ENCODE measurements at regions not wholly inside any gene's neighbourhood (a gene's known extent, or its start where the extent isn't known, plus 50 kb on each side); places are given as distances from the start of the nearest gene placed in this dataset.

DNA sequence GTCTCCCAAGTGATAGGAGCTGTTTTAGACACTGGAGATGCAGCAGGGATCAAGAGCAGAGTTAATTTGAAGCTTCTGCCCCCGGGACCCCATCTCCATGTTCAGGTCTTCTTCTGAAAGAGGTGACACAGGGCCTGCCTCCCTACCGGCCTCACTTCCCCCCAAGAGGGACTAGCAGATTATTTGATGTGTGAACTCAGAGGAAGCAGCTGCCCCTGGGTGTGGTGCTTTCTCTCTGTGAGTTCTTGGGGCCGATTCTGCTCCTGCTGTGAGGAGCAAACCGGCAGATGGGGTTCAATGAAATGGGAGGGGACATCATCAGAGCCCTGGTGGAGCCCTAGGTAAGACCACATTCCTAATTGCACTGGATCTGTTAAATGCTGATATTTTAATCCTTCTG lies 193.4 kb downstream of the FBXO15 start:
- TF ChIP-seq POLR2A (IDR thresholded peaks at IDR 0.05) = no peak
- no peak for TF ChIP-seq CTCF (IDR thresholded peaks at IDR 0.05)
- TF ChIP-seq EP300 (IDR thresholded peaks at IDR 0.05) = no peak
